ENCODE measurements at regions not wholly inside any gene's neighbourhood (a gene's known extent, or its start where the extent isn't known, plus 50 kb on each side); places are given as distances from the start of the nearest gene placed in this dataset.
"Not testable (repeated sequence)": the region's sequence is repeated elsewhere in the genome, so short reads cannot be mapped to it uniquely, and the experiment has no call there.

- H3K4me1 Mint-ChIP-seq (ENCODE audit: low read depth) = no peaks in the 10 kb centered on the region
- H3K36me3 Mint-ChIP-seq (ENCODE audit: low read depth) = no peaks in the 10 kb centered on the region
- no peaks in the 10 kb centered on the region for H3K27me3 Mint-ChIP-seq
- H3K9me3 Mint-ChIP-seq = peaks cover 69% of the 10 kb centered on the region
- H3K4me3 Mint-ChIP-seq = no peak overlapping the region
- intact Hi-C loops (cut with micrococcal nuclease) = no loop called here
- no peak overlapping the region for H3K27ac Mint-ChIP-seq
Measured at GRCh38 chr13:19057588-19058340, 123.9 kb downstream of the TUBA3C start.

DNA sequence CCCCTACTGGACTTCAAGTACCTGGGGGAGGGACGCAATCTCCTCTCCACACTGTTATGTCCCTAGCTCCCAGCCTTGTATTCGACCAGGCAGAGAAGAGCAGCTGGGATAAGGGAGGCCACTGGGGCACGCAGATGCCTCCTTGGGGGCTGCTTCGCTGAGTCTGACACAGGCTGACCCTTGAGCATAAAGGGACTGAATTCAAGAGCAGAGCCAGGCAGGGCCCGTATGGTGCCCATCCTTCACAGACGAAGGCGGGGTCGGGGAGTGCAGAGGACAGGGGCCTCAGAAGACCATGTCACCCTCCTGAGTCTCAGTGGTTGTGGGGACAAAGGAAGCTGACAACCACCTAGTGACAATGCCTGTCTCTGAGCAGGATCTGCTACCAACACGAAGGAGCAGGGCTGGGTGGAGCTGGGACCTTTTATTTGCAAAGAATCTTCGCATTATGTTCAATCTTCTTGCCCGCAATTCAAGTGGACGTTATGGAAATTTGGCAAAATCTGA, 124.6 kb downstream of the TUBA3C start:
- H3K36me3 Mint-ChIP-seq (ENCODE audit: low read depth) = no peaks in the 10 kb centered on the region
- no peaks in the 10 kb centered on the region for H3K4me1 Mint-ChIP-seq (ENCODE audit: low read depth)
- H3K27ac Mint-ChIP-seq = no peak overlapping the region
- H3K4me3 Mint-ChIP-seq = no peak overlapping the region
- H3K9me3 Mint-ChIP-seq = peaks cover 69% of the 10 kb centered on the region
- intact Hi-C loops (cut with micrococcal nuclease) = no loop called here
- no peaks in the 10 kb centered on the region for H3K27me3 Mint-ChIP-seq

DNA sequence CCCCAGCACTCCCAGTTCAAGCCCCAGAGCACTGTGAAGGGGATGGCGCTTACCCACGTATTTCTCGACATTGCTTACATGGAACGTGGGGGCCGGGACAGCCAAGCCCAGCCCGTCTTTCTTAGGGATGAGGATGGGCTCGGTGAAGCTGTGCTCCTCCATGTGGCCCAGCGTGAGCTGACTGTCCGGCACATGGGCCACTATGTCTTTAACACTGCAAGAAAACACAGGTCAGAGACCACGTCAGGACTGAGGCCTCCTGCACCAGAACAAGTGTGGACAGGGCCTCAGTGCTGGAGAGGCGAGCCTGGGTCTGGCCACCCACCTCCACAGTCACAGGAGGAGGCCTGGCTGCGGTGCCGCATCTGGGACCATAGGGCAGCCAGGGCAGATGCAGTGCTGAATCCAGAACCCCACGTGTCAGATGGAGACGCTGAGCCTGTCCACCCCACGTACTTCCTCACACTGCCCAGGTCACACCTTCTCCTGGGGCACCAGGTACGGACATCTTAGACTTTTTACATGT, 125.2 kb downstream of the TUBA3C start:
- Mint-ChIP-seq H3K4me3 (no peak overlapping the region), H3K27me3 (no peaks in the 10 kb centered on the region), H3K27ac (no peak overlapping the region), H3K36me3 (ENCODE audit: low read depth) (no peaks in the 10 kb centered on the region), H3K9me3 (peaks cover 69% of the 10 kb centered on the region), H3K4me1 (ENCODE audit: low read depth) (no peaks in the 10 kb centered on the region)
- intact Hi-C loops (cut with micrococcal nuclease) = no loop called here

DNA sequence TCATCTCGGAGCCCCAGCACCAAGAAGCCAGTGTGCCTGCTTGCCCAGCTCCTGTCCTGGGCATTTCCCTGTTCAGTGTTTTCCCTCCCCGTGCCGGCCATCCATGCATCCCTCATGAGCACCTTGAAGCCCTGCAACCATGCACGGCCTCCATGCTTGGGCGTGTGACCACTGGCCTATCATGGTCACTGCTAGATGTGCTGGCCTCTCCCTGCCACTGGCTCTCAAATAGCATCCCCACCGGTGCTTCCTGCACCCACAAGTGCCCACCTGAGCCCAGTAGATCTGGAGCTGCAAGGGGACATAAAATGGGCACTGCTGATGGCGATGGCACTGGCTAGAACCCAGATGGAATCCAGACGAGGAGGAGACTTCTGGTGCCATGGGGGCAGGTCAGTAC, 126.0 kb downstream of the TUBA3C start:
- H3K4me1 Mint-ChIP-seq (ENCODE audit: low read depth) = no peaks in the 10 kb centered on the region
- H3K27ac Mint-ChIP-seq = no peak overlapping the region
- no peak overlapping the region for H3K4me3 Mint-ChIP-seq
- intact Hi-C loops (cut with micrococcal nuclease) = no loop called here
- H3K36me3 Mint-ChIP-seq (ENCODE audit: low read depth) = no peaks in the 10 kb centered on the region
- H3K27me3 Mint-ChIP-seq = no peaks in the 10 kb centered on the region
- peaks cover 69% of the 10 kb centered on the region for H3K9me3 Mint-ChIP-seq

GRCh38 chr13:19053561-19053960, 128.1 kb downstream of the TUBA3C start:
- peaks cover 70% of the 10 kb centered on the region for H3K9me3 Mint-ChIP-seq

GRCh38 chr13:19052931-19053330, 128.7 kb downstream of the TUBA3C start:
- no peaks in the 10 kb centered on the region for H3K27me3 Mint-ChIP-seq

More at GRCh38 chr13:19053561-19053960, 128.1 kb downstream of the TUBA3C start:
- no peaks in the 10 kb centered on the region for H3K36me3 Mint-ChIP-seq (ENCODE audit: low read depth)
- H3K4me3 Mint-ChIP-seq = no peak overlapping the region
- no peak overlapping the region for H3K27ac Mint-ChIP-seq
- no peaks in the 10 kb centered on the region for H3K27me3 Mint-ChIP-seq
- H3K4me1 Mint-ChIP-seq (ENCODE audit: low read depth) = no peaks in the 10 kb centered on the region
- intact Hi-C loops (cut with micrococcal nuclease) = no loop called here

DNA sequence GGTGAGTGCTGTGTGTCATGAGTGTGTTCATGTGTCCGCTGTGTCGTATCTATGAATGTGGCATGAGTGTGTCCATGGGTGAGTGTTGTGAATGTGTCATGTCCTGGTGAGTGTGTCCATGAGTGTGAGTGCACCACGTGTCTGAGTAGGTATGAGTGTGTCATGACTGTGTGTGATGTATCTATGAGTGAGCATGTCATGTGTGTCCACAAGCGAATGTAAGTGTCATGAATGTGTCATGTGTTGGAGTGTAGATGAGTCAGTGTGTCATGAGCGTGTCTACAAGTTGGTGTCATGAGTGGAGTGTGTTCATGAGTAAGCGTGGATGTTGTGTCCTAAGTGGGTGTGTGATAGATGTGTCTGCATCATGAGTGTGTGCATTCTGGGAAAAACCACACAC, 129.4 kb downstream of the TUBA3C start:
- no peak overlapping the region for H3K4me3 Mint-ChIP-seq
- intact Hi-C loops (cut with micrococcal nuclease) = no loop called here
- H3K27ac Mint-ChIP-seq = no peak overlapping the region
- peaks cover 60% of the 10 kb centered on the region for H3K9me3 Mint-ChIP-seq
- H3K4me1 Mint-ChIP-seq (ENCODE audit: low read depth) = no peaks in the 10 kb centered on the region
- H3K36me3 Mint-ChIP-seq (ENCODE audit: low read depth) = no peaks in the 10 kb centered on the region
- no peaks in the 10 kb centered on the region for H3K27me3 Mint-ChIP-seq

More at GRCh38 chr13:19052931-19053330, 128.7 kb downstream of the TUBA3C start:
- Mint-ChIP-seq H3K4me3 (no peak overlapping the region), H3K4me1 (ENCODE audit: low read depth) (no peaks in the 10 kb centered on the region), H3K36me3 (ENCODE audit: low read depth) (no peaks in the 10 kb centered on the region), H3K27ac (no peak overlapping the region), H3K9me3 (peaks cover 68% of the 10 kb centered on the region)
- intact Hi-C loops (cut with micrococcal nuclease) = no loop called here

- Mint-ChIP-seq H3K36me3 (ENCODE audit: low read depth) (no peaks in the 10 kb centered on the region), H3K4me3 (no peak overlapping the region), H3K4me1 (ENCODE audit: low read depth) (no peaks in the 10 kb centered on the region), H3K27ac (no peak overlapping the region), H3K27me3 (no peaks in the 10 kb centered on the region), H3K9me3 (peaks cover 47% of the 10 kb centered on the region)
- intact Hi-C loops (cut with micrococcal nuclease) = no loop called here
Measured at GRCh38 chr13:19050901-19051300, 130.7 kb downstream of the TUBA3C start.

DNA sequence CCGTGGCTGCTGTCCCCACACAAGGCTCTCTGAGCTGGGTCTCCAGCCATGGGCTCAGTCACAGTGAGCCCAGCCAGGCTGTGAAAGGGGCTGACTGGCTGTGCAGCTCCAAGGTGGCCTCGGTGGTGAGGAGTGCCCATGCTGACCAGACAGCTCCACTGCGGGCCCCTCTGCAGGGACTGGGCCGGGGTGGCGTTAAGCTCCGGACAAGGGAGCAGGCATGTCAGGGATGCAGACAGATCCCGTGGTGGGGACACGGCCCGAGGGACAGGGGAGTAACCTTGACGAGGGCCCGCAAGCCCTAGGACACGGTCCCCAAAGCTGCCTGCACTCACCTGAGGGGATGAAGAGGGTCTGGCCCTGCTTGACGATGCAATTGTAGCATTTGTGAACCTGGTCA, 132.0 kb downstream of the TUBA3C start:
- peaks cover 47% of the 10 kb centered on the region for H3K9me3 Mint-ChIP-seq
- H3K4me1 Mint-ChIP-seq (ENCODE audit: low read depth); intact Hi-C loops (cut with micrococcal nuclease); H3K4me3 Mint-ChIP-seq; H3K27ac Mint-ChIP-seq; H3K27me3 Mint-ChIP-seq; H3K36me3 Mint-ChIP-seq (ENCODE audit: low read depth): not testable (repeated sequence)

- intact Hi-C loops (cut with micrococcal nuclease) = no loop called here
- Mint-ChIP-seq H3K36me3 (ENCODE audit: low read depth) (no peaks in the 10 kb centered on the region), H3K4me3 (no peak overlapping the region)
Measured at GRCh38 chr13:19048381-19048780, 133.2 kb downstream of the TUBA3C start.

DNA sequence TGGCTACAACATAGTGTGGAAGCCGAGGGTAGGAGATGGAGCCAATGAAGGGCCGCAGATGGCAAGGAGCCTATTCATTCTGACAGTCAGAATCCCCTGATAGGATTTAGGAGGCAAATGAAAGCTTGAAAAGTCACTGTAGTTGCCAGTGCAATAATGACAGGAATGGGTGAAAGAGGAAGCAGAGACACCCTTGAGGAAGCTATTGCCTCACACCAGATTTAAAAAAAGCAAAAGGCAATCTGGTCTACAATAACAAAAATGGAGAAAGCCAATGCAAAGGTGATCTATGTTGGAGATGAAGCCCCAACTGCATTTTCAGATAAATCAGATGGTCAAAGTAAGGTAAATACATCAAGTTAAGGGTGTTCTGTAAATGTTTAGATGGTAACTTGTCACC, 158.5 kb downstream of the TUBA3C start:
- intact Hi-C loops (cut with micrococcal nuclease) = no loop called here
- H3K27me3 Mint-ChIP-seq = no peaks in the 10 kb centered on the region

More at GRCh38 chr13:19048381-19048780, 133.2 kb downstream of the TUBA3C start:
- no peaks in the 10 kb centered on the region for H3K4me1 Mint-ChIP-seq (ENCODE audit: low read depth)
- no peaks in the 10 kb centered on the region for H3K27me3 Mint-ChIP-seq
- H3K27ac Mint-ChIP-seq = no peak overlapping the region
- H3K9me3 Mint-ChIP-seq = peaks cover 47% of the 10 kb centered on the region

DNA sequence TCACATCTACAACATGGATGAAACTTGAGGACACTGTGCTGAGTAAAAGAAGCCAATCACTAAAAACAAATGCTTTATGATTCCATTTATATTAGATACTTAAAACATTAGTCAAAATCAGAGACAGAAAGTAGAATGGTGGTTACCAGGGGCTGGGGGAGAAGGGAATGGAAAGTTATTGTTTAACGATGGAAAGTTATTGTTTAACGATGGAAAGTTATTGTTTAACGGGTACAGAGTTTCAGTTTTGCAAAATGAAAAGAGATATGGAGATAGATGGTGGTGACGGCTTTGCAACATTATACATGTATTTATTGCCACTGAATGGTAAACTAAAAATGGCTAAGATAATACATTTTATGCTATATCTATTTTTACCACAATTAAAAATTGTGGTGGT, 160.6 kb downstream of the TUBA3C start:
- intact Hi-C loops (cut with micrococcal nuclease) = no loop called here
- Mint-ChIP-seq H3K9me3 (peaks cover 45% of the 10 kb centered on the region), H3K36me3 (ENCODE audit: low read depth) (no peaks in the 10 kb centered on the region), H3K4me3 (no peak overlapping the region), H3K4me1 (ENCODE audit: low read depth) (no peaks in the 10 kb centered on the region), H3K27me3 (no peaks in the 10 kb centered on the region), H3K27ac (no peak overlapping the region)

More for the DNA sequence above, 158.5 kb downstream of the TUBA3C start:
- Mint-ChIP-seq H3K9me3 (peaks cover 40% of the 10 kb centered on the region), H3K4me3 (no peak overlapping the region), H3K27ac (no peak overlapping the region), H3K36me3 (ENCODE audit: low read depth) (no peaks in the 10 kb centered on the region), H3K4me1 (ENCODE audit: low read depth) (no peaks in the 10 kb centered on the region)

GRCh38 chr13:18998389-18998788, 183.2 kb downstream of the TUBA3C start:
- Mint-ChIP-seq H3K36me3 (ENCODE audit: low read depth) (no peaks in the 10 kb centered on the region), H3K4me1 (ENCODE audit: low read depth) (no peaks in the 10 kb centered on the region), H3K4me3 (no peak overlapping the region), H3K27me3 (no peaks in the 10 kb centered on the region), H3K27ac (no peak overlapping the region), H3K9me3 (peaks cover 82% of the 10 kb centered on the region)
- intact Hi-C loops (cut with micrococcal nuclease) = no loop called here

DNA sequence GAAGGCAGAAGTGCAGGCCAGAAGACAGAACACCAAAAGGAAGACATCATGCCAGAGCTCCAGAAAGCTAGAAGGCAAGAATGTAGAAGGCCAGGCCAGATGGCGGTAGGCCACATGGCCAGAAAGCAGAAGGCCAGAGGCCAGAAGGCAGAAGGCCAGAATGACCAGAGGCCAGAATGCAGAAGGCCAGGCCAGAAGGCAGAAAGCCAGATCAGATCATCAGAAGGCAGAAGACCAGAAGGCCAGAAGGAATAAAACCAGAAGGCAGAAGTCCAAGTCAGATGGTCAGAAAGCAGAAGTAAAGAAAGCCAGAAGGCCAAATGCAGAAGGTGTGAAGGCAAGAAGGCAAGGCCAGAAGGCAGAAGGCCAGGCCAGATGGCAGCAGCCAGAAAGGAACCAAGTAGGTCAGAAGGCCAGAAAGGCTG, 185.0 kb downstream of the TUBA3C start:
- peaks cover 84% of the 10 kb centered on the region for H3K9me3 Mint-ChIP-seq
- no peak overlapping the region for H3K27ac Mint-ChIP-seq
- no peaks in the 10 kb centered on the region for H3K36me3 Mint-ChIP-seq (ENCODE audit: low read depth)
- intact Hi-C loops (cut with micrococcal nuclease) = no loop called here
- H3K4me3 Mint-ChIP-seq = no peak overlapping the region
- no peaks in the 10 kb centered on the region for H3K27me3 Mint-ChIP-seq
- no peaks in the 10 kb centered on the region for H3K4me1 Mint-ChIP-seq (ENCODE audit: low read depth)
